AG20443 (cell line): ENCODE measurements at regions not wholly inside any gene's neighbourhood (a gene's known extent, or its start where the extent isn't known, plus 50 kb on each side); places are given as distances from the start of the nearest gene placed in this dataset.
A peak's percentile ranks its signal among the peaks of the same experiment; 100 is the strongest.

ENCODE experiments used
- DNase-seq: peaks from one replicate; pipeline ENCODE4 v3.0.0; 2012; ENCODE audit warnings: low spot score, mixed read lengths

- DNase-seq, result peak; percentile 49
These were observed 213.5 kb upstream of the PDE10A start for GRCh38 chr6:165876588-165876987.

GRCh38 chr6:165875946-165876345, 212.9 kb upstream of the PDE10A start:
- DNase-seq, result no peak

- DNase-seq, result no peak
These were observed 210.9 kb upstream of the PDE10A start for GRCh38 chr6:165873976-165874375.

GRCh38 chr6:165872811-165873210, 209.8 kb upstream of the PDE10A start:
- DNase-seq, result no peak

- DNase-seq, result no peak
These were observed 209.3 kb upstream of the PDE10A start for GRCh38 chr6:165872311-165872710.

- no peak for DNase-seq
These were observed 208.5 kb upstream of the PDE10A start for GRCh38 chr6:165871571-165871970.

- no peak for DNase-seq
These were observed 206.5 kb upstream of the PDE10A start for GRCh38 chr6:165869526-165869925.

- no peak for DNase-seq
These were observed 201.9 kb upstream of the PDE10A start for GRCh38 chr6:165864925-165865324.

- DNase-seq, result no peak
These were observed 201.2 kb upstream of the PDE10A start for GRCh38 chr6:165864218-165864617.

GRCh38 chr6:165863801-165864200, 200.8 kb upstream of the PDE10A start:
- no peak for DNase-seq

- no peak for DNase-seq
These were observed 199.8 kb upstream of the PDE10A start for GRCh38 chr6:165862813-165863212.

GRCh38 chr6:165861226-165861625, 198.2 kb upstream of the PDE10A start:
- DNase-seq, result no peak

GRCh38 chr6:165858586-165858985, 195.5 kb upstream of the PDE10A start:
- DNase-seq, result no peak

GRCh38 chr6:165855856-165856255, 192.8 kb upstream of the PDE10A start:
- DNase-seq, result no peak

GRCh38 chr6:165854863-165855593, 192.0 kb upstream of the PDE10A start:
- no peak for DNase-seq

- no peak for DNase-seq
These were observed 191.2 kb upstream of the PDE10A start for GRCh38 chr6:165854061-165854862.

- no peak for DNase-seq
These were observed 189.6 kb upstream of the PDE10A start for GRCh38 chr6:165852676-165853075.

- DNase-seq, result peak; percentile 86
These were observed 187.5 kb upstream of the PDE10A start for GRCh38 chr6:165850434-165851019.

- no peak for DNase-seq
These were observed 186.7 kb upstream of the PDE10A start for GRCh38 chr6:165849534-165850430.

GRCh38 chr6:165848086-165848426, 185.0 kb upstream of the PDE10A start:
- DNase-seq, result no peak

- DNase-seq, result no peak
These were observed 184.5 kb upstream of the PDE10A start for GRCh38 chr6:165847407-165848085.
